GM21529 (cell line): ENCODE measurements at regions not wholly inside any gene's neighbourhood (a gene's known extent, or its start where the extent isn't known, plus 50 kb on each side); places are given as distances from the start of the nearest gene placed in this dataset.
"Not testable (repeated sequence)": the region's sequence is repeated elsewhere in the genome, so short reads cannot be mapped to it uniquely, and the experiment has no call there.

Source experiments
- ATAC-seq: cut with Tn5 transposase; IDR thresholded peaks from one replicate; pipeline ENCODE4 v1.9.1; 2021; ENCODE audit not compliant: unreplicated experiment

- not testable (repeated sequence) for ATAC-seq
Observed at GRCh38 chr2:110291909-110292579, 79.7 kb upstream of the MTLN start.

- ATAC-seq = not testable (repeated sequence)
Observed at GRCh38 chr2:110287817-110288216, 75.5 kb upstream of the MTLN start.

GRCh38 chr2:110287253-110287652, 74.9 kb upstream of the MTLN start:
- ATAC-seq = not testable (repeated sequence)

- ATAC-seq = not testable (repeated sequence)
Observed at GRCh38 chr2:110285002-110285401, 72.7 kb upstream of the MTLN start.

- not testable (repeated sequence) for ATAC-seq
Observed at GRCh38 chr2:110280804-110281203, 68.5 kb upstream of the MTLN start.

GRCh38 chr2:110277054-110277453, 64.7 kb upstream of the MTLN start:
- not testable (repeated sequence) for ATAC-seq

GRCh38 chr2:110276092-110276491, 63.7 kb upstream of the MTLN start:
- ATAC-seq = not testable (repeated sequence)

- ATAC-seq = not testable (repeated sequence)
Observed at GRCh38 chr2:110269674-110270073, 57.3 kb upstream of the MTLN start.

- peak; percentile 67 for ATAC-seq
Observed at GRCh38 chr2:110267828-110268407, 55.6 kb upstream of the MTLN start.

GRCh38 chr2:110264804-110265203, 52.5 kb upstream of the MTLN start:
- ATAC-seq = not testable (repeated sequence)

GRCh38 chr2:110264076-110264681, 51.8 kb upstream of the MTLN start:
- ATAC-seq = not testable (repeated sequence)

GRCh38 chr2:110263462-110263861, 51.1 kb upstream of the MTLN start:
- not testable (repeated sequence) for ATAC-seq
